ENCODE measurements at regions not wholly inside any gene's neighbourhood (a gene's known extent, or its start where the extent isn't known, plus 50 kb on each side); places are given as distances from the start of the nearest gene placed in this dataset.
"Not testable (repeated sequence)": the region's sequence is repeated elsewhere in the genome, so short reads cannot be mapped to it uniquely, and the experiment has no call there.

GRCh38 chr16:29310243-29310642, 96.3 kb downstream of the NPIPB11 start:
- TF ChIP-seq ZNF764 (CRISPR knock-in tag; IDR thresholded peaks at IDR 0.05; ENCODE audit: low read depth); ZNF79 (CRISPR knock-in tag; IDR thresholded peaks at IDR 0.05; ENCODE audit: low read depth); NFIC (IDR thresholded peaks at IDR 0.05); CTCF (IDR thresholded peaks at IDR 0.05 in 2 of 3, conservative IDR thresholded peaks at IDR 0.05 in 1 of 3; ENCODE audit: insufficient read depth in 2 of 3, low read depth in 1 of 3, low read length in 3 of 3); ZNF551 (CRISPR knock-in tag; IDR thresholded peaks at IDR 0.05); POLR2A (conservative IDR thresholded peaks at IDR 0.05): not testable (repeated sequence)

Measured in K562 (cell line).